Body of pancreas (tissue), 4 donors: ENCODE measurements at regions not wholly inside any gene's neighbourhood (a gene's known extent, or its start where the extent isn't known, plus 50 kb on each side); places are given as distances from the start of the nearest gene placed in this dataset.
"Not testable (repeated sequence)": the region's sequence is repeated elsewhere in the genome, so short reads cannot be mapped to it uniquely, and the experiment has no call there.

Experiments
- ATAC-seq: fragments of 150-250 bp; one replicate; pipeline ENCODE4 v1.9.1; 2016
- DNase-seq, 4 donors: peaks; one replicate each; pipeline ENCODE4 v3.0.0-alpha.2; 2019
- H3K27ac ChIP-seq, 4 donors: fragments of 200-600 bp; sonication (generic); 1 replicate in 3 of 4; 2 replicates in 1 of 4; pipeline versions ENCODE4 v1.5.1 to v1.6.1; 2016 to 2019; ENCODE audit warnings: mild to moderate bottlenecking in 1 of 4, mixed read lengths in 1 of 4, moderate library complexity in 1 of 4
- H3K27me3 ChIP-seq, 2 donors: fragments of 200-600 bp; sonication (generic); one replicate each; pipeline ENCODE4 v1.6.0; 2016; ENCODE audit warnings: mild to moderate bottlenecking in 1 of 2
- H3K36me3 ChIP-seq, 2 donors: fragments of 200-600 bp; sonication (generic); replicated peaks in 1 of 2; 2 replicates each; pipeline ENCODE4 v1.5.1; 2016; ENCODE audit warnings: low read depth in 2 of 2; ENCODE audit not compliant: insufficient read depth in 1 of 2
- H3K4me1 ChIP-seq: fragments of 200-600 bp; sonication (generic); one replicate; pipeline ENCODE4 v1.6.0; 2016
- H3K4me3 ChIP-seq, 2 donors: fragments of 200-600 bp; sonication (generic); 1 replicate in 1 of 2; 2 replicates in 1 of 2; pipeline ENCODE4 v1.5.1; 2016 to 2019
- H3K9me3 ChIP-seq, 3 donors: fragments of 200-600 bp; sonication (generic); 1 replicate in 2 of 3; 2 replicates in 1 of 3; pipeline ENCODE4 v1.5.1; 2016
- CTCF ChIP-seq, 7 experiments: fragments of 450-650 bp in 4 of 7; fragments of 200-600 bp in 3 of 7; sonication (generic) in 3 of 7; IDR thresholded peaks; one replicate each; pipeline ENCODE4 v1.5.1; 2016 to 2019; ENCODE audit warnings: antibody characterized with exemption in 7 of 7
- POLR2A ChIP-seq, 3 donors: fragments of 450-650 bp; IDR thresholded peaks; one replicate each; pipeline ENCODE4 v1.6.1; 2016; ENCODE audit warnings: antibody characterized with exemption in 3 of 3, mild to moderate bottlenecking in 2 of 3
- WGBS, 2 donors: methylation state at CpG; one replicate each; pipeline ENCODE4 v1.1.5; 2017; 5-methylcytosine and 5-hydroxymethylcytosine counted together
- intact Hi-C: fragments of 100-400 bp; cut with DNase I; formaldehyde crosslinking; loops from one replicate; pipeline ENCODE4 v1.15.1; 2023

- WGBS, 2 donors, result 67 to 68% methylated on average over 1 of the region's 1 CpG
- DNase-seq (no peak), ATAC-seq (no peak)
- Histone ChIP-seq H3K36me3 (no peaks in the 10 kb centered on the region), H3K9me3 (no peaks in the 10 kb centered on the region), H3K4me3 (no peak overlapping the region), H3K27me3 (no peaks in the 10 kb centered on the region), H3K27ac (no peak overlapping the region), H3K4me1 (no peaks in the 10 kb centered on the region)
- intact Hi-C loops, result no loop called here
- TF ChIP-seq CTCF (IDR thresholded peaks at IDR 0.05) (no peak), POLR2A (IDR thresholded peaks at IDR 0.05) (no peak)
Measured at GRCh38 chrX:146994163-146994562, 179.6 kb upstream of the CXorf51A start.

GRCh38 chrX:146973283-146973682 lies 158.7 kb upstream of the CXorf51A start:
- intact Hi-C loops, result no loop called here
- DNase-seq, result no peak
- WGBS, 2 donors, result 69 to 74% methylated on average over 5 to 6 of the region's 6 CpGs

GRCh38 chrX:146967306-146967705 lies 152.8 kb upstream of the CXorf51A start:
- DNase-seq (no peak), ATAC-seq (no peak)
- H3K27ac ChIP-seq, result no peak overlapping the region
- no peaks in the 10 kb centered on the region for H3K27me3 ChIP-seq
- no peaks in the 10 kb centered on the region for H3K36me3 ChIP-seq
- H3K4me1 ChIP-seq, result no peaks in the 10 kb centered on the region
- H3K9me3 ChIP-seq, result no peaks in the 10 kb centered on the region
- no peak overlapping the region for H3K4me3 ChIP-seq
- intact Hi-C loops, result no loop called here
- TF ChIP-seq POLR2A (IDR thresholded peaks at IDR 0.05) (no peak), CTCF (IDR thresholded peaks at IDR 0.05) (no peak)
- WGBS, 2 donors, result 35 to 40% methylated on average over 3 of the region's 3 CpGs

More at GRCh38 chrX:146973283-146973682, 158.7 kb upstream of the CXorf51A start:
- ATAC-seq, result no peak
- Histone ChIP-seq H3K27ac (no peak overlapping the region), H3K9me3 (no peaks in the 10 kb centered on the region), H3K36me3 (no peaks in the 10 kb centered on the region), H3K27me3 (no peaks in the 10 kb centered on the region), H3K4me1 (no peaks in the 10 kb centered on the region), H3K4me3 (no peak overlapping the region)
- TF ChIP-seq POLR2A (IDR thresholded peaks at IDR 0.05), result no peak
- TF ChIP-seq CTCF (IDR thresholded peaks at IDR 0.05), result no peak

GRCh38 chrX:146956760-146957159 lies 142.2 kb upstream of the CXorf51A start:
- TF ChIP-seq POLR2A (IDR thresholded peaks at IDR 0.05), result no peak
- TF ChIP-seq CTCF (IDR thresholded peaks at IDR 0.05), result no peak
- DNase-seq (no peak), ATAC-seq (no peak)
- Histone ChIP-seq H3K27me3 (no peaks in the 10 kb centered on the region), H3K36me3 (no peaks in the 10 kb centered on the region), H3K4me3 (no peak overlapping the region), H3K27ac (no peak overlapping the region), H3K4me1 (no peaks in the 10 kb centered on the region), H3K9me3 (no peaks in the 10 kb centered on the region)
- 58% methylated on average over 2 of the region's 2 CpGs; no CpG with 5 or more reads in 1 of the 2 donors for WGBS, 2 donors
- intact Hi-C loops, result no loop called here

DNA sequence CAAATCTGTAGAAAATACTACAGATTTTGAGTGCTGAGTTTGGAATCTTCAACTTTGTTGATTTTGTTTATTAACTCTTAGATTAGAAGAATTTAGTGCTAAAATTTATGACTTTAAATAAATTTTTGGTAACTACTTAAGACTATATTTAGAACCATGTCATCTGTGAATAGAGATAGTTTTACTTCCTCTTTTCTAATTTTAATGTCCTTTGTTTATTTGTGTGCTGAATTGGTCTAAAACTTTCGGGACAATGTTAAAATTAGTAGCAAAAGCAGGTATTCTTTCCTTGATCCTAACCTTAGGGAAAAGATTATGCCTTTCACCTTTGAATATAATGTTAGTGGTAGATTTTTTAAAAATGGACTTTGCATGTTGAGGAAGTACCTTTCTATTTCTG lies 119.7 kb upstream of the CXorf51A start:
- DNase-seq (no peak), ATAC-seq (no peak)
- 33 to 55% methylated on average over 1 of the region's 1 CpG for WGBS, 2 donors
- TF ChIP-seq POLR2A (IDR thresholded peaks at IDR 0.05) (no peak), CTCF (IDR thresholded peaks at IDR 0.05) (no peak)
- Histone ChIP-seq H3K27ac (no peak overlapping the region), H3K4me3 (no peak overlapping the region), H3K4me1 (no peaks in the 10 kb centered on the region), H3K27me3 (no peaks in the 10 kb centered on the region), H3K9me3 (no peaks in the 10 kb centered on the region), H3K36me3 (no peaks in the 10 kb centered on the region)
- intact Hi-C loops, result no loop called here

GRCh38 chrX:146932997-146933396 lies 118.5 kb upstream of the CXorf51A start:
- H3K27ac ChIP-seq, H3K27me3 ChIP-seq, ATAC-seq, H3K36me3 ChIP-seq, intact Hi-C loops, DNase-seq, H3K4me1 ChIP-seq, H3K4me3 ChIP-seq, H3K9me3 ChIP-seq: not testable (repeated sequence)
- WGBS, 2 donors, result 45 to 53% methylated on average over 2 of the region's 2 CpGs
